ENCODE measurements at regions not wholly inside any gene's neighbourhood (a gene's known extent, or its start where the extent isn't known, plus 50 kb on each side); places are given as distances from the start of the nearest gene placed in this dataset.
A peak's percentile ranks its signal among the peaks of the same experiment; 100 is the strongest.

GRCh38 chr3:116767726-116768125 lies 58.1 kb downstream of the TUSC7 start:
- TF ChIP-seq POLR2A (IDR thresholded peaks at IDR 0.05; ENCODE audit: low read length) = no peak
- no peak for TF ChIP-seq GATA1 (IDR thresholded peaks at IDR 0.05; ENCODE audit: low read depth, low read length)
- DNase-seq = no peak

GRCh38 chr3:116770815-116771450 lies 61.4 kb downstream of the TUSC7 start:
- peak; percentile 69 to 77 for DNase-seq
- TF ChIP-seq GATA1 (IDR thresholded peaks at IDR 0.05; ENCODE audit: low read depth, low read length) (no peak), POLR2A (IDR thresholded peaks at IDR 0.05; ENCODE audit: low read length) (no peak)

DNA sequence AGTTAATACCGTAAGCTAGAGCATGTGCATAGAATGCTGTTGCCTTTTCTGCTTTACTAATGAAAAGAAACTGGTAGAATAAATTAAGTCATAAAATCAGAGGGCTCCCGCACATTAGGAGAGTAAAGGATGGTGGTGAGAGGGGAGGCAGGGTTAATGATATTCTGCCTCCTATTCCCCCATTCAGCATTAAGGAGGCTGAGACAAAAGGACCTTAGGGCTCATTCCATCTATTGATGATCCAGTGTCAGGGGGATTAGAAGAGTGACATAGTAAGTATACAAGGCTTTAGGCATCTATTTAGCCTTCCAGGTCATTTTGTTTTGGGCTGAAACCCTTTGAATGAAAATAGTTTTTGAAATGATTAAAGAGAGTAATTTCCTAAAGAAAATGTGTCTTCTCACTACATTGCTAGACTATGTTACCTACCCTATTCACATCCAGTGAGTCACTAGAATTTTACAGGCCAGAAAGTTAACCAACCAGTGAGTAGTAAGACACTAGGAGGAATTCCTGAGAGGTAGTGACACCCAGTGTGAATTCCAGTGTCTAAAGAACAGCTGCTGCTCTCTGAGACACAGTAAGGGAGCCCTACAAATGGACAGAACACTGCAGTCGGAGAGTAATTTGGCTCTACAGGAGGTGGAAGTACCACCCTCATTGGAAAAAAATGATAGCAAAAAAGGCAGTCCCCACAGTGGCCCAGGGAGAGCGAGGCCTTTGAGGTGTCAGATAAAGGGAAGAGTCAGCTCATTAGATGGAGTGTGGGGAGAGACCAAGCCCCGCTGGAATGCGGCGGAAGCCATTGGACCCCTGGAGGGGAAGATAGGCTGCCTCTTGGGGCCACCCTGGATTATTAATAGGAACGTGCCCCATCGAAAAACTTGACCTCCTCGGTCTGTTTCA lies 67.6 kb downstream of the TUSC7 start:
- DNase-seq = no peak
- no peak for TF ChIP-seq GATA1 (IDR thresholded peaks at IDR 0.05; ENCODE audit: low read depth, low read length)
- no peak for TF ChIP-seq POLR2A (IDR thresholded peaks at IDR 0.05; ENCODE audit: low read length)

GRCh38 chr3:116785226-116785625 lies 75.6 kb downstream of the TUSC7 start:
- no peak for TF ChIP-seq GATA1 (IDR thresholded peaks at IDR 0.05; ENCODE audit: low read depth, low read length)
- no peak for TF ChIP-seq POLR2A (IDR thresholded peaks at IDR 0.05; ENCODE audit: low read length)
- DNase-seq = no peak

DNA sequence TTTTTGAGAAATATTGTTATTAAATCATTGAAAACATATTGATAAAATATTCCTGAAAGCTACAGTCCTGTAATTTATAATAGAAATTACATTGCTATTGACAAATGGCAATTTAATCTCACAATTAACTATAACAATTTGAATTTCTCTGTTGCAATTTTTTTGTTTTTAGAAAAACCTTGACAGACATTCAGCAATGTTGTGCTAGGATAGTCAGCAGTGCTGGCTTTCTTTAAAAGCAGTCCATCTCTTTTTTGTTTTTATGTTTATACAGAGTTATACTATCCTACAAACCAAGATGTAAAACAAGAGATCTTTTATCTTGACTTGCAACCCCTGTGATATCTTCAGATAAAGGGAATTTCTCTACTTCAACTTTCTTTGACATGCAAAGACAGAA lies 93.1 kb downstream of the TUSC7 start:
- DNase-seq = no peak
- TF ChIP-seq POLR2A (IDR thresholded peaks at IDR 0.05; ENCODE audit: low read length) (no peak), GATA1 (IDR thresholded peaks at IDR 0.05; ENCODE audit: low read depth, low read length) (no peak)

DNA sequence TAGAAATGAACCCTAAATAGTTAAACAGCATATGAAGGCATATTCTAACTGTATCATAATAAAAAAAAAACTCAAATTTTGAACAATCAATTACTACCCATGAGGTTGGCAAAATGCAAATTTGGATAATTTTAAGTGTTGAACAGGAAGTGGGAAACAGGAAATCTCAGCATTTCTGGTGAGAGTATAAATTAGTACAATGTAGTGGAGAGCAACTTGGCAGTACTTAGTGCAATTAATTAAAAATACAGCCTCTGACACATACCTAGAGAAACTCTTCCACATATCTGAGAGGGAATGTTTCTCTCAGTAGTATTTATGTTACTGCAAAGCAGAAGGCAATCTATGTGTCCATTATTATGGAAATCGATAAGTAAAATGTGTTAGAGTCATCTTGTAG lies 96.8 kb downstream of the TUSC7 start:
- no peak for DNase-seq
- TF ChIP-seq GATA1 (IDR thresholded peaks at IDR 0.05; ENCODE audit: low read depth, low read length) (no peak), POLR2A (IDR thresholded peaks at IDR 0.05; ENCODE audit: low read length) (no peak)

DNA sequence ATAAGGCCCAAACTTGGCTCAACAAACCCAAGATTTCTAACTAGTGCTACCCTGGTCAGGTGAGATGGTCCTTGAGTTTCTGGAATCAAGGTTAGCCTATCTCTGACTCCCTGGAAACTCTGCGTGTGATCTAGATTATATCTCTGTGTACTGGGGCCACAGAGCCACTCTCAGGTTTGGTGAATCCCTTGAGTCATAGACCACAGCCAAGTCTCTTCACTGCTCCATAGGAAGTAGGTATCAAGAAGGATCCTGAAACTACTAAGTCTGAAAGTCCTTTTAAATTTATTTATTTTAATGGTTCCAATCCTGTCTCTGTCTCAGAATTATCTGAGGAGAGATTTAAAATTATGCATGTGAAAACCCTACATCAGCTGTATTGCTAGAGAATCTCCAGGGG lies 99.1 kb downstream of the TUSC7 start:
- no peak for TF ChIP-seq GATA1 (IDR thresholded peaks at IDR 0.05; ENCODE audit: low read depth, low read length)
- TF ChIP-seq POLR2A (IDR thresholded peaks at IDR 0.05; ENCODE audit: low read length) = no peak
- no peak for DNase-seq

- TF ChIP-seq POLR2A (IDR thresholded peaks at IDR 0.05; ENCODE audit: low read length) (no peak), GATA1 (IDR thresholded peaks at IDR 0.05; ENCODE audit: low read depth, low read length) (no peak)
- no peak for DNase-seq
These were observed 99.6 kb downstream of the TUSC7 start for GRCh38 chr3:116809208-116809607.

GRCh38 chr3:116811754-116812153 lies 102.2 kb downstream of the TUSC7 start:
- no peak for TF ChIP-seq GATA1 (IDR thresholded peaks at IDR 0.05; ENCODE audit: low read depth, low read length)
- TF ChIP-seq POLR2A (IDR thresholded peaks at IDR 0.05; ENCODE audit: low read length) = no peak

GRCh38 chr3:116812949-116813348 lies 103.4 kb downstream of the TUSC7 start:
- TF ChIP-seq POLR2A (IDR thresholded peaks at IDR 0.05; ENCODE audit: low read length) = no peak
- TF ChIP-seq GATA1 (IDR thresholded peaks at IDR 0.05; ENCODE audit: low read depth, low read length) = no peak
- no peak for DNase-seq

More at GRCh38 chr3:116811754-116812153, 102.2 kb downstream of the TUSC7 start:
- DNase-seq = no peak

- no peak for DNase-seq
- no peak for TF ChIP-seq POLR2A (IDR thresholded peaks at IDR 0.05; ENCODE audit: low read length)
- no peak for TF ChIP-seq GATA1 (IDR thresholded peaks at IDR 0.05; ENCODE audit: low read depth, low read length)
These were observed 105.7 kb downstream of the TUSC7 start for GRCh38 chr3:116815321-116815720.

DNA sequence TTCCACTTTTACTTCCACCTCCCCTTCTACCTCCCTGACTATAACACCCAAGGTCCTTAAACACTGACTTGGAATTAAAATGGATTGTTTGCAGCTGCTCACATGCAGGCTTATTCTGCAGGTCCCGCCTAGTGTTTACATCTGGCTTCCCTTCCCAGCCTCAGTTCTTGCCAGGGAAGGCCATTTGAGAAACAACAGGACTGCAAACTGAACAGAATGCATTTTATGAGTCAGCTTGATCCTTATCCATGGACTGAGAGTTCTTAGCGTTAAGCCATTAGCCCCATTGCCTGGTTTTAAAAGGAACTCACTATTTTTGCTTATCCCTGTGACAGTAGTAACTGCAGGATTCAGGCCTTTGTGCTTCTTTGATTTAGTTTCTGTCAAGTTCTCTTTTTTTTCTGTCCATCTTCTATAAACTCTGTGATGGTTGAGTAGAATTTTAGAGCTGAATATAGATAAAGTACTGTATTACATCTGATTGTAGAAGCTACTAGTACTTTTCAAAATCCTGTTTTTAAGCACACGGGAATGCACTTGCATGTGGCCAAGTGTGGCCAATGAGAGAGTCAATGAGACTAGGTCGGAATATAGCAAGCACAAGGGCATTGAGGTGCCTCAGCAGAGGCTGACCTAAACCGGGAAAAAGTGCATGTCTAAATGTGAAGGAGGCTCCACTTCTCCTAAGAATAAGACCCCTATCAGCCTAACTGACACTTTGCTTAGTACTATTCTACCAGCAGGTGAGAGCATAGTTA lies 106.4 kb downstream of the TUSC7 start:
- DNase-seq = no peak
- TF ChIP-seq GATA1 (IDR thresholded peaks at IDR 0.05; ENCODE audit: low read depth, low read length) = no peak
- TF ChIP-seq POLR2A (IDR thresholded peaks at IDR 0.05; ENCODE audit: low read length) = no peak

DNA sequence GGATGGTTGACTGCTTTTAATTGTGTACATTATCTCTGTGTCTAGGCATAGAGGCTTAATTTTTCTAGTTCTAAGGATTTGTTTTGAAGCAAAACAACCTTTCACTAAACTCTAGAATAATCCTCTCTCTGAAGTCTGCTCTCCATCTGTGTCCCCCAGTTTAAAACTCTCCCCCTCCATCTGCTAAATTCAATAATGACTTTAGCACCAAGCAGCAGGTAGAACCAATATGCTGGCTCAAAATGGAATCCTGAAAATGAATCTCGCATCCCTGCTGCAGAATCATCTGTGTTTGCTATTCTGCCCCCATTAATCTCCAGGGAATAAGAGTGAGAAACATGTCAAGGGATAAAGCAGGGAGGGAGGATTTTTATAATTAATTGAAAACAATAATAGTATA lies 111.8 kb downstream of the TUSC7 start:
- no peak for DNase-seq
- TF ChIP-seq GATA1 (IDR thresholded peaks at IDR 0.05; ENCODE audit: low read depth, low read length) (no peak), POLR2A (IDR thresholded peaks at IDR 0.05; ENCODE audit: low read length) (no peak)

DNA sequence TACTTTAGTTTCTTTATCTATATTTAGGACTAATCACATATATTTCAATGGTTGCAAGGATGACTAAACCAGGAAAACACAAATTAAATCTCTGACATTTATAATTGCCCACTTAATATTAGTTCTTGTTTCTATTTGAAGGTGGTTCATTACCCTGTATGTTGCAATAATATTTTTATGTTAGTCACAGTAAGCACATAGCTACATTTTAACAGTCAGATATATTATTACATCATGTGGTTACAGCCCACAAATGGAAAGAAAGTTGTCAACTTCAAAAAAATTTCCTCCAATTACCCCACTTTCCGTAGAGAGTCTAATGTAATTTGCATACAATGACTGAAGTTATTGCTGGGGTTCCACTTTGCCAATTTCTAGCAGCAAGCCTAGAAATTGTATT lies 114.6 kb downstream of the TUSC7 start:
- TF ChIP-seq POLR2A (IDR thresholded peaks at IDR 0.05; ENCODE audit: low read length) = no peak
- TF ChIP-seq GATA1 (IDR thresholded peaks at IDR 0.05; ENCODE audit: low read depth, low read length) = no peak

More for the DNA sequence above, 114.6 kb downstream of the TUSC7 start:
- DNase-seq = no peak
